GM21360 (cell line): ENCODE measurements at regions not wholly inside any gene's neighbourhood (a gene's known extent, or its start where the extent isn't known, plus 50 kb on each side); places are given as distances from the start of the nearest gene placed in this dataset.
"Not testable (repeated sequence)": the region's sequence is repeated elsewhere in the genome, so short reads cannot be mapped to it uniquely, and the experiment has no call there.

Source experiments
- ATAC-seq: cut with Tn5 transposase; IDR thresholded peaks from one replicate; pipeline ENCODE4 v1.9.1; 2021; ENCODE audit warnings: mild to moderate bottlenecking, moderate library complexity; ENCODE audit not compliant: unreplicated experiment

GRCh38 chr6:6747371-6747770 is 158.9 kb downstream of the LY86 start:
- no peak for ATAC-seq

- ATAC-seq, result no peak
These were observed 159.5 kb downstream of the LY86 start for GRCh38 chr6:6748001-6748400.

GRCh38 chr6:6749702-6750491 is 161.4 kb downstream of the LY86 start:
- ATAC-seq, result no peak

GRCh38 chr6:6750594-6751265 is 162.2 kb downstream of the LY86 start:
- ATAC-seq, result no peak

GRCh38 chr6:6751266-6751596 is 162.7 kb downstream of the LY86 start:
- no peak for ATAC-seq

- no peak for ATAC-seq
These were observed 163.1 kb downstream of the LY86 start for GRCh38 chr6:6751619-6752023.

GRCh38 chr6:6752129-6752528 is 163.6 kb downstream of the LY86 start:
- no peak for ATAC-seq

GRCh38 chr6:6753301-6753700 is 164.8 kb downstream of the LY86 start:
- no peak for ATAC-seq

GRCh38 chr6:6756526-6756925 is 168.0 kb downstream of the LY86 start:
- ATAC-seq, result no peak

- no peak for ATAC-seq
These were observed 170.0 kb downstream of the LY86 start for GRCh38 chr6:6758546-6758914.

GRCh38 chr6:6758915-6759654 is 170.6 kb downstream of the LY86 start:
- peak; percentile 76 for ATAC-seq

- no peak for ATAC-seq
These were observed 171.5 kb downstream of the LY86 start for GRCh38 chr6:6760002-6760401.

- ATAC-seq, result not testable (repeated sequence)
These were observed 174.0 kb downstream of the LY86 start for GRCh38 chr6:6762566-6762965.

- ATAC-seq, result no peak
These were observed 176.4 kb downstream of the LY86 start for GRCh38 chr6:6764764-6765434.

- ATAC-seq, result no peak
These were observed 177.8 kb downstream of the LY86 start for GRCh38 chr6:6766230-6766905.

- ATAC-seq, result no peak
These were observed 180.9 kb downstream of the LY86 start for GRCh38 chr6:6769466-6769865.

- ATAC-seq, result no peak
These were observed 182.9 kb downstream of the LY86 start for GRCh38 chr6:6771224-6771945.

- ATAC-seq, result no peak
These were observed 183.4 kb downstream of the LY86 start for GRCh38 chr6:6771964-6772363.

- ATAC-seq, result no peak
These were observed 184.2 kb downstream of the LY86 start for GRCh38 chr6:6772751-6773150.

- no peak for ATAC-seq
These were observed 186.6 kb downstream of the LY86 start for GRCh38 chr6:6775074-6775473.
